ENCODE measurements at regions not wholly inside any gene's neighbourhood (a gene's known extent, or its start where the extent isn't known, plus 50 kb on each side); places are given as distances from the start of the nearest gene placed in this dataset.
"Not testable (repeated sequence)": the region's sequence is repeated elsewhere in the genome, so short reads cannot be mapped to it uniquely, and the experiment has no call there.

GRCh38 chr3:110367289-110367688 is 704.3 kb upstream of the NECTIN3 start:
- ATAC-seq; BruUV-seq (replicated peaks); H3K27ac ChIP-seq (ENCODE audit: control insufficient read depth, insufficient read depth); H3K4me2 ChIP-seq (ENCODE audit: control insufficient read depth, insufficient read depth); SMC1A ChIA-PET (ENCODE audit: uncharacterized antibody, unreplicated experiment); DNase-seq (ENCODE audit: low read depth, low spot score); CTCF ChIA-PET; H3K36me3 ChIP-seq (ENCODE audit: control insufficient read depth in 2 of 2, insufficient read depth in 2 of 2, low read length in 1 of 2); H3K79me2 ChIP-seq (ENCODE audit: control insufficient read depth, insufficient read depth, low read length); RAD21 ChIA-PET (ENCODE audit: unreplicated experiment); FAIRE-seq; H3K9ac ChIP-seq (ENCODE audit: control insufficient read depth, insufficient read depth, low read length); H3K4me1 ChIP-seq (ENCODE audit: control insufficient read depth, insufficient read depth, low read length); in situ Hi-C loops (cut with MboI); H3K9me3 ChIP-seq (replicated peaks; ENCODE audit: control insufficient read depth, insufficient read depth, low read length); intact Hi-C loops (cut with micrococcal nuclease; ENCODE audit: unreplicated experiment); H4K20me1 ChIP-seq (ENCODE audit: control insufficient read depth, insufficient read depth); H3K4me3 ChIP-seq; H2AFZ ChIP-seq (ENCODE audit: control insufficient read depth, low read depth, low read length); H3K27me3 ChIP-seq (replicated peaks in 1 of 2; ENCODE audit: control insufficient read depth in 2 of 2, insufficient read depth in 2 of 2, low read length in 1 of 2); POLR2A ChIA-PET: not testable (repeated sequence)
- WGBS (ENCODE audit: insufficient coverage, insufficient replicate concordance, low lambda C conversion rate, missing lambda C conversion rate): 39% methylated on average over 13 of the region's 13 CpGs

- Histone ChIP-seq H3K9me3 (replicated peaks; ENCODE audit: control insufficient read depth, insufficient read depth, low read length) (no peaks in the 10 kb centered on the region), H3K36me3 (ENCODE audit: control insufficient read depth in 2 of 2, insufficient read depth in 2 of 2, low read length in 1 of 2) (no peaks in the 10 kb centered on the region), H4K20me1 (ENCODE audit: control insufficient read depth, insufficient read depth) (no peaks in the 10 kb centered on the region), H3K27ac (ENCODE audit: control insufficient read depth, insufficient read depth) (no peak overlapping the region), H3K27me3 (replicated peaks in 1 of 2; ENCODE audit: control insufficient read depth in 2 of 2, insufficient read depth in 2 of 2, low read length in 1 of 2) (no peaks in the 10 kb centered on the region), H3K79me2 (ENCODE audit: control insufficient read depth, insufficient read depth, low read length) (no peaks in the 10 kb centered on the region), H3K9ac (ENCODE audit: control insufficient read depth, insufficient read depth, low read length) (no peak overlapping the region), H3K4me3 (no peak overlapping the region), H3K4me1 (ENCODE audit: control insufficient read depth, insufficient read depth, low read length) (no peaks in the 10 kb centered on the region), H3K4me2 (ENCODE audit: control insufficient read depth, insufficient read depth) (no peak overlapping the region), H2AFZ (ENCODE audit: control insufficient read depth, low read depth, low read length) (no peak overlapping the region)
- FAIRE-seq (no peak), ATAC-seq (no peak), DNase-seq (ENCODE audit: low read depth, low spot score) (no peak)
- ChIA-PET RAD21 (ENCODE audit: unreplicated experiment) (no interaction called here), SMC1A (ENCODE audit: uncharacterized antibody, unreplicated experiment) (no interaction called here), CTCF (interaction anchor here (0.6 to 1.2 kb wide), 2 partner anchors 61 to 62 kb away, joined by 3 to 4 read pairs; no protein-coding TSS in a partner anchor), POLR2A (no interaction called here)
- 0% methylated on average over 4 of the region's 4 CpGs for WGBS (ENCODE audit: insufficient coverage, insufficient replicate concordance, low lambda C conversion rate, missing lambda C conversion rate)
- BruUV-seq (replicated peaks): no TSS peak
- intact Hi-C loops (cut with micrococcal nuclease; ENCODE audit: unreplicated experiment) (no loop called here), in situ Hi-C loops (cut with MboI) (no loop called here)
- TF ChIP-seq RAD21 (IDR thresholded peaks at IDR 0.05; ENCODE audit: insufficient read depth, low read depth, low read length) (no peak), STAT1 (conservative IDR thresholded peaks at IDR 0.05) (no peak), NR2C1 (IDR thresholded peaks at IDR 0.05) (no peak), PAX5 (IDR thresholded peaks at IDR 0.05; ENCODE audit: borderline replicate concordance, low read depth, low read length) (no peak), ZBTB40 (IDR thresholded peaks at IDR 0.05; ENCODE audit: borderline replicate concordance) (no peak), BMI1 (IDR thresholded peaks at IDR 0.05; ENCODE audit: borderline replicate concordance) (no peak), USF2 (IDR thresholded peaks at IDR 0.05; ENCODE audit: borderline replicate concordance, low read depth, low read length) (no peak), E4F1 (IDR thresholded peaks at IDR 0.05; ENCODE audit: borderline replicate concordance, partially characterized antibody) (no peak), NBN (IDR thresholded peaks at IDR 0.05) (no peak), TARDBP (IDR thresholded peaks at IDR 0.05; ENCODE audit: borderline replicate concordance) (no peak)
Observed at GRCh38 chr3:110375751-110376518, 695.7 kb upstream of the NECTIN3 start.

Measured in GM12878 (cell line).